ENCODE measurements at regions not wholly inside any gene's neighbourhood (a gene's known extent, or its start where the extent isn't known, plus 50 kb on each side); places are given as distances from the start of the nearest gene placed in this dataset.

DNA sequence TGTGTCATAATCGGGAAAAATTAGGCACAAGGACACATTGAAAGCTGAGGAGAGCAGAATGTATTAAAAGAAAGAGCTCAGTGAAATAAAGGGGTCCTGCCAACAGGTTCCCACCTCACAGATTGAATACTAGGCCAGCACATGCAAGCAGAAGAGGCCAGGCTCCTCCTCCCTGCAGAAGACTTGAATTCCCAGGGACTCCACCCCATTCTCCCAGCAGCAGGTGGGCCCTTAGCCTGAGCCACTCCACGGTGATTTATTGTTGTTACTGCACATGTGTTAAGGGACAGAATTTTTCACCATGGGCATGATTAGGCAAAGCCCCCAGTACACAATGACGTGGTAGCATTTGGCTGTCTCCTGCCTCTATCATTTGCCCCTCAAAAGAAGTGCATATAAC, 1844.7 kb downstream of the NCAM2 start:
- TF ChIP-seq REST (IDR thresholded peaks at IDR 0.05; ENCODE audit: low read depth) (no peak), POLR2A (IDR thresholded peaks at IDR 0.05; ENCODE audit: borderline replicate concordance, extremely low read depth, insufficient read depth, insufficient read length) (no peak), EZH2 (IDR thresholded peaks at IDR 0.05) (no peak), SIN3A (IDR thresholded peaks at IDR 0.05; ENCODE audit: low read depth) (no peak), POLR2AphosphoS5 (IDR thresholded peaks at IDR 0.05; ENCODE audit: low read depth, low read length) (no peak), SRF (IDR thresholded peaks at IDR 0.05; ENCODE audit: low read depth) (no peak)
- TF ChIP-seq, protein P1, sequence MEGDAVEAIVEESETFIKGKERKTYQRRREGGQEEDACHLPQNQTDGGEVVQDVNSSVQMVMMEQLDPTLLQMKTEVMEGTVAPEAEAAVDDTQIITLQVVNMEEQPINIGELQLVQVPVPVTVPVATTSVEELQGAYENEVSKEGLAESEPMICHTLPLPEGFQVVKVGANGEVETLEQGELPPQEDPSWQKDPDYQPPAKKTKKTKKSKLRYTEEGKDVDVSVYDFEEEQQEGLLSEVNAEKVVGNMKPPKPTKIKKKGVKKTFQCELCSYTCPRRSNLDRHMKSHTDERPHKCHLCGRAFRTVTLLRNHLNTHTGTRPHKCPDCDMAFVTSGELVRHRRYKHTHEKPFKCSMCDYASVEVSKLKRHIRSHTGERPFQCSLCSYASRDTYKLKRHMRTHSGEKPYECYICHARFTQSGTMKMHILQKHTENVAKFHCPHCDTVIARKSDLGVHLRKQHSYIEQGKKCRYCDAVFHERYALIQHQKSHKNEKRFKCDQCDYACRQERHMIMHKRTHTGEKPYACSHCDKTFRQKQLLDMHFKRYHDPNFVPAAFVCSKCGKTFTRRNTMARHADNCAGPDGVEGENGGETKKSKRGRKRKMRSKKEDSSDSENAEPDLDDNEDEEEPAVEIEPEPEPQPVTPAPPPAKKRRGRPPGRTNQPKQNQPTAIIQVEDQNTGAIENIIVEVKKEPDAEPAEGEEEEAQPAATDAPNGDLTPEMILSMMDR (IDR thresholded peaks at IDR 0.05 in 2 of 3, conservative IDR thresholded peaks at IDR 0.05 in 1 of 3; ENCODE audit: borderline replicate concordance in 1 of 3, insufficient read depth in 1 of 3, low read depth in 2 of 3, low read length in 2 of 3), result no peak

Data from HCT116 (cell line).